ENCODE measurements at regions not wholly inside any gene's neighbourhood (a gene's known extent, or its start where the extent isn't known, plus 50 kb on each side); places are given as distances from the start of the nearest gene placed in this dataset.

DNA sequence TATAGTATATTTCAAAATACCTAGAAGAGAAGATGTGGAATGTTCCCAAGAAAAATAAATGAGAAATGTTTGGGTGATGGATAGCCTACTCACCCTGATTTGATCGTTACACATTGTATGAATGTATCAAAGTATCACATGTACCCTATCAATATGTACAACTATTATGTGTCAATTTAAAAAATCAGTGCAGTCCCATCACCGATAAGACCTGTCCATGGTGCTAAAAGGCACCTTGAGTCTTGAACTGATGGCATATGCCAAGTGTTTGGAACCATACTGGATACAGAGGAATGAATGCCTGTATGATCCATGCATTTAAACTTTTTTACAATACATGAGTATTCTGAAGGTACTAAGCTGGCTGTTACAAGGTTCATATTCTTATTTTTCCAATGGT is 50.2 kb upstream of the ZNF835 start:
- 0 to 44% (median 37%) methylated on average over 1 to 2 of the region's 2 CpGs; no CpG with 5 or more reads in 3 of the 10 experiments for WGBS, 10 experiments
- Histone ChIP-seq H3K4me3 (no peak overlapping the region), H3K27ac (no peak overlapping the region), H3K4me1 (replicated peaks in 1 of 2) (peaks cover 3 to 17% of the 10 kb centered on the region in 2 donors)
- in situ Hi-C loops (cut with MboI; ENCODE audit: low pct_unique_long_range_greater_than_20kb in 2 of 9, low sequenced_read_pairs in 9 of 9, unreplicated experiment in 9 of 9): loop anchor here in 1 of 9 experiments (10.0 kb wide), 1 partner anchor 373 kb away; no protein-coding TSS in a partner anchor
- no peak for ATAC-seq (replicated peaks in 6 of 8)

Data from motor neuron (in vitro differentiated cells).